Psoas muscle (tissue), 7 donors: ENCODE measurements at regions not wholly inside any gene's neighbourhood (a gene's known extent, or its start where the extent isn't known, plus 50 kb on each side); places are given as distances from the start of the nearest gene placed in this dataset.

Source experiments
- ATAC-seq, 4 donors: fragments of 200-7000 bp; cut with Tn5 transposase; one replicate each; pipeline ENCODE4 v1.9.1; 2020; ENCODE audit warnings: moderate library complexity in 3 of 4, mild to moderate bottlenecking in 2 of 4
- DNase-seq, 2 donors: peaks; one replicate each; pipeline ENCODE4 v3.0.0-alpha.2; 2020
- H3K27ac ChIP-seq: fragments of 200-600 bp; one replicate; pipeline ENCODE4 v1.8.0; 2022
- H3K27me3 ChIP-seq, 3 donors: fragments of 200-600 bp in 1 of 3; one replicate each; pipeline versions ENCODE4 v1.6.1 to v1.8.0; 2013 to 2022; ENCODE audit warnings: low read length in 2 of 3, mild to moderate bottlenecking in 2 of 3, moderate library complexity in 1 of 3; ENCODE audit not compliant: insufficient read depth in 3 of 3
- H3K36me3 ChIP-seq, 2 donors: fragments of 200-600 bp in 1 of 2; one replicate each; pipeline versions ENCODE4 v1.6.1 to v1.8.0; 2013 to 2022; ENCODE audit warnings: low read depth in 1 of 2, mild to moderate bottlenecking in 1 of 2, moderate library complexity in 1 of 2; ENCODE audit not compliant: insufficient read depth in 1 of 2
- H3K4me1 ChIP-seq: fragments of 200-600 bp; one replicate; pipeline ENCODE4 v1.8.0; 2022
- H3K4me3 ChIP-seq: fragments of 200-600 bp; one replicate; pipeline ENCODE4 v1.8.0; 2022; ENCODE audit warnings: mild to moderate bottlenecking
- H3K9me3 ChIP-seq: fragments of 200-600 bp; one replicate; pipeline ENCODE4 v1.8.0; 2022
- WGBS, 3 donors: extraction: QIAGEN DNeasy Blood & Tissue Kit; methylation state at CpG; one replicate each; pipeline versions ENCODE4 v1.1.6 to v1.1.7; 2013; 5-methylcytosine and 5-hydroxymethylcytosine counted together
- intact Hi-C, 2 donors: fragments of 100-400 bp; cut with DNase I; formaldehyde crosslinking; loops; one replicate each; pipeline versions ENCODE4 v1.11.0 to v1.14.2; 2022
- TF ChIP-seq, protein P1 (sequence below): fragments of 200-600 bp; IDR thresholded peaks from one replicate; pipeline ENCODE4 v1.8.0; 2022; ENCODE audit warnings: antibody characterized with exemption
- donor health status: healthy with polysubstance abuse.
- donor health status: DM: no; HTN: no; CAD: no; lungs with moderate emphysema.
- donor health status: Bipolar disorder and iron deficiency.
- donor health status: healthy.
- donor health status: DM: yes; HTN: yes; CAD: no.
- donor health status: DM: no; HTN: no; CAD: no.
- donor health status: DM: yes; HTN: yes; CAD: no.

DNA sequence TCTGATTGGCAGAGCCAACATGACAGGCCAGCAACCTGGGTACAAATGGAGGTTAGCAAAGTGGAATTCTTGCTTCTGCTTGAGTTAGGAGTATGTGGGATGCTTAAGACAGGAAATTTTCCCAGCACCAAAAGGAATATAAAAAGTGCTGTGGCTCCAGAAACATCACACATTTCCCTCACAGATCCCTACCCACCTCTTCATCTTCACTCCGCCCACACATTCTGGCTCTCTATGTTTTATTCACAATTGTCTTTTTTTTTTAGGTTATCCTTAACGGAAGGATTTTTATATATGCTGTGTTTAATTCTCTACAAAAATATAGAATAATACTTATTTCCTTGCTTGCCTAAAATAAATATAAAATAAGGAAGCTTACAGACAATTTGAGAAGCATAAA, 563.3 kb upstream of the HS3ST5 start:
- no peak for DNase-seq
- H3K4me3 ChIP-seq, result no peak overlapping the region
- no peaks in the 10 kb centered on the region for H3K27me3 ChIP-seq
- intact Hi-C loops, result no loop called here
- H3K4me1 ChIP-seq, result no peaks in the 10 kb centered on the region
- no peaks in the 10 kb centered on the region for H3K36me3 ChIP-seq
- H3K9me3 ChIP-seq, result no peaks in the 10 kb centered on the region
- TF ChIP-seq, protein P1, sequence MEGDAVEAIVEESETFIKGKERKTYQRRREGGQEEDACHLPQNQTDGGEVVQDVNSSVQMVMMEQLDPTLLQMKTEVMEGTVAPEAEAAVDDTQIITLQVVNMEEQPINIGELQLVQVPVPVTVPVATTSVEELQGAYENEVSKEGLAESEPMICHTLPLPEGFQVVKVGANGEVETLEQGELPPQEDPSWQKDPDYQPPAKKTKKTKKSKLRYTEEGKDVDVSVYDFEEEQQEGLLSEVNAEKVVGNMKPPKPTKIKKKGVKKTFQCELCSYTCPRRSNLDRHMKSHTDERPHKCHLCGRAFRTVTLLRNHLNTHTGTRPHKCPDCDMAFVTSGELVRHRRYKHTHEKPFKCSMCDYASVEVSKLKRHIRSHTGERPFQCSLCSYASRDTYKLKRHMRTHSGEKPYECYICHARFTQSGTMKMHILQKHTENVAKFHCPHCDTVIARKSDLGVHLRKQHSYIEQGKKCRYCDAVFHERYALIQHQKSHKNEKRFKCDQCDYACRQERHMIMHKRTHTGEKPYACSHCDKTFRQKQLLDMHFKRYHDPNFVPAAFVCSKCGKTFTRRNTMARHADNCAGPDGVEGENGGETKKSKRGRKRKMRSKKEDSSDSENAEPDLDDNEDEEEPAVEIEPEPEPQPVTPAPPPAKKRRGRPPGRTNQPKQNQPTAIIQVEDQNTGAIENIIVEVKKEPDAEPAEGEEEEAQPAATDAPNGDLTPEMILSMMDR, result no peak
- H3K27ac ChIP-seq, result no peak overlapping the region
- ATAC-seq, result no peak
- WGBS, 3 donors, result 78 to 84% (median 82%) methylated on average over 2 of the region's 2 CpGs

DNA sequence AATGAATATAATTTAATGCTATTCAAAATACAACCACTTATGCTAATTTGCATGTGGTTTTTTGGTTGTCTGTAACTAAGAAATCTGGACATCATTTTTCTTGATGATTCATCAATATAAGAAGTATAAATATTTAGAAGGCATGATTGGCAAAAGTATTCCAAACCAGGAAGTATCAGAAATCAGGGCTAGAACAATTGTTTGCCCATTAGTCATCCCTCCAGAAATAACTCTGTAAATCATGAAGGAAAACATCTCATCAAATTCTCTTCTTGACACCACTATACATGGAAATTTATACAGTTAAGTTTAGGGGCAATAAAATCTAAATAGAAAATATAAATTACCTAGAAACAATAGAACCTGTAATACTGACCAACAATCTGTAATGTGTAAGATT, 554.7 kb upstream of the HS3ST5 start:
- no peaks in the 10 kb centered on the region for H3K27me3 ChIP-seq
- H3K27ac ChIP-seq, result no peak overlapping the region
- TF ChIP-seq, protein P1, result no peak
- no peaks in the 10 kb centered on the region for H3K4me1 ChIP-seq
- H3K4me3 ChIP-seq, result no peak overlapping the region
- DNase-seq (no peak), ATAC-seq (no peak)
- intact Hi-C loops, result no loop called here
- H3K36me3 ChIP-seq, result no peaks in the 10 kb centered on the region
- peaks cover 5% of the 10 kb centered on the region for H3K9me3 ChIP-seq

DNA sequence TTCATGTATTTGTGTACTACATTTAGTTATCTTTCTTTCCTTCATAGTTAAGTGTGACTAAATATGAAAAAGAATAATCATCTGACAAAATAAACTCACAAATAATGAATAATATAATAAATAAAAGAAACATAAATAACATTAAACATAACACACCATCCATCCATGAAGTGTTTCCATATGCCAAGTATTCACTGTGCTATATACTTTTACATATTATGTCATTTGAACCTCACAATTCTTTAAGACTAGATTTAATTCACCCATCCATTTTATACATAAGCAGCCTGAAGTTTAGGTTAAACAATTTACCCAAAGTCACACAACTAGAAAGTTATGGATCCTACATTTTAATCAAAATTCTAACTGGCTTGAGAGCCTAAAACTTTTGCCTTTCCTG, 549.4 kb upstream of the HS3ST5 start:
- Histone ChIP-seq H3K27me3 (no peaks in the 10 kb centered on the region), H3K27ac (no peak overlapping the region), H3K9me3 (no peaks in the 10 kb centered on the region), H3K4me3 (no peak overlapping the region), H3K36me3 (no peaks in the 10 kb centered on the region), H3K4me1 (no peaks in the 10 kb centered on the region)
- TF ChIP-seq, protein P1, result no peak
- intact Hi-C loops, result no loop called here
- ATAC-seq, result no peak
- no peak for DNase-seq

DNA sequence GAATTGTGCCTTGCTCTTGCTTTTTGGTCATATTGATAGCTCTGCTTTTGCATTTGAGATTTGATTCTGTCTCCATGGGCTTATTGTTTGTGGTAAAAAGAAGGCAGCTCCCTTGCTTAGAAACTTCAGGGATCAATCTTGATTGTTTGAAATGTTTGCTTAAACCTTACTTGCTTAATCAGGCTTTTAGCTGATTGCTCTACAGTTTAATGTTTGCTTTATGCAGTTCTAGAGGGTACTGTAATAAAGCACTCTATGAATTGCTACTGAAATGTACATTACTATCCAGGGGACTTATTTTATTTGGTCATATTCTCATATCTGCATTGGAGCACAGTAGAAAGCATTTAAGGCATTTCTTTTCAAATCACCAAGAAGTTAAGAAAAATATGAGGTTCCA, 545.4 kb upstream of the HS3ST5 start:
- ATAC-seq (no peak), DNase-seq (no peak)
- no peaks in the 10 kb centered on the region for H3K36me3 ChIP-seq
- TF ChIP-seq, protein P1, result no peak
- intact Hi-C loops, result no loop called here
- no peaks in the 10 kb centered on the region for H3K27me3 ChIP-seq
- H3K4me1 ChIP-seq, result no peaks in the 10 kb centered on the region
- H3K9me3 ChIP-seq, result no peaks in the 10 kb centered on the region
- H3K4me3 ChIP-seq, result no peak overlapping the region
- H3K27ac ChIP-seq, result no peak overlapping the region

DNA sequence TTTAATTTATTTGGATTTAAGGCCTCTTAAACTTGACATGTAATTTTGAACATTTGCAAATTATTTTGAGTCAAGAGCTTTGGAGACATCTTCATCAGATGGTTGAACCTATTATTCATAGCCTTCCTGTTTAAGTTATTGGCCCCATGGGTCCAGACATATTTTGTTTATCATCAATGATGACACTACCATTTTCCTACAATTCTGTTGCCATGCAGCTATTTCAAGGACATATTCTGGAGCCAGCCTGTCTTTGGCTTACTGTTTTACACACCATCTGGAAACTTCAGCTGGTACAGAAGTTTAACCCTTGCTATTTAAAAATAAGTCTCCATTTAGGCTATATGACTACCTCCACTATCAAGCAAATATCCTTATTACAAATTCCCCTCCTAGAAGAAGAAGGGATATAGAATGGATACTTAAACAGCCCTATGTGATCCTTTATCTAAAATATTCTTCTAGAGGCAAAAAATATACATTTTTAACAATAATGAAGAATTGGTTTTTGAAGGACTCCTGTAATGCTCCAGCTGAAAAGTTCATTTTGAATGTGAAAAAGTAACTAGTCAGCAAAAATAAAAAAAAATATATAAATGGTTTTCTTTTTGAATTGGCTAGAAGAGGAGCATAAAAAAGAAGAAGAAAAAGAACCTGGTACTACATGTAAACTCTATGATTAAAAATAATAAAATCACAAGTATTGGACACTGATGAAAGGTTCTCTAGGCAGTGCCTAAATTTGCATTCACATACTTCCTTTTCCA, 544.0 kb upstream of the HS3ST5 start:
- no peak overlapping the region for H3K4me3 ChIP-seq
- no peaks in the 10 kb centered on the region for H3K36me3 ChIP-seq
- DNase-seq, result no peak
- H3K27ac ChIP-seq, result no peak overlapping the region
- no peaks in the 10 kb centered on the region for H3K4me1 ChIP-seq
- TF ChIP-seq, protein P1, result no peak
- no peak for ATAC-seq
- no peaks in the 10 kb centered on the region for H3K9me3 ChIP-seq
- intact Hi-C loops, result no loop called here
- no peaks in the 10 kb centered on the region for H3K27me3 ChIP-seq
